Fibroblast of lung (primary cell): ENCODE measurements at regions not wholly inside any gene's neighbourhood (a gene's known extent, or its start where the extent isn't known, plus 50 kb on each side); places are given as distances from the start of the nearest gene placed in this dataset.

Source experiments
- DNase-seq, 2 donors: peaks; one replicate each; pipeline versions ENCODE4 v3.0.0 to v3.0.0-alpha.2; 2010; ENCODE audit warnings: low read depth in 2 of 2
- H2AFZ ChIP-seq: 2 replicates; pipeline ENCODE4 v1.5.1; 2012; ENCODE audit warnings: low read length, control low read depth, inconsistent platforms
- H3K27ac ChIP-seq: 2 replicates; pipeline ENCODE4 v1.5.1; 2011; ENCODE audit warnings: low read length, control low read depth; ENCODE audit not compliant: insufficient read depth
- H3K27me3 ChIP-seq: 2 replicates; pipeline ENCODE4 v1.5.1; 2011; ENCODE audit warnings: mild to moderate bottlenecking, low read length; ENCODE audit not compliant: control insufficient read depth, insufficient read depth
- H3K36me3 ChIP-seq: 2 replicates; pipeline ENCODE4 v1.5.1; 2011; ENCODE audit warnings: low read length; ENCODE audit not compliant: control insufficient read depth, insufficient read depth
- H3K4me1 ChIP-seq: 2 replicates; pipeline ENCODE4 v1.5.1; 2011; ENCODE audit warnings: low read length; ENCODE audit not compliant: control insufficient read depth, insufficient read depth; ENCODE audit errors: extremely low read depth
- H3K4me2 ChIP-seq: 2 replicates; pipeline ENCODE4 v1.5.1; 2011; ENCODE audit warnings: low read length, control low read depth; ENCODE audit not compliant: insufficient read depth; ENCODE audit errors: extremely low read depth
- H3K4me3 ChIP-seq, 4 experiments: fragments of 200-600 bp in 1 of 4; sonication (generic) in 1 of 4; replicated peaks in 1 of 4; 2 replicates each; pipeline ENCODE4 v1.5.1; 2011 to 2016; ENCODE audit warnings: low read length in 4 of 4, low read depth in 3 of 4, mild to moderate bottlenecking in 3 of 4, control low read depth in 2 of 4, inconsistent platforms in 1 of 4, mixed read lengths in 1 of 4; ENCODE audit not compliant: insufficient read depth in 1 of 4; ENCODE audit errors: control extremely low read depth in 1 of 4
- H3K79me2 ChIP-seq: 2 replicates; pipeline ENCODE4 v1.5.1; 2012; ENCODE audit warnings: mild to moderate bottlenecking, low read length, inconsistent platforms; ENCODE audit not compliant: control insufficient read depth, insufficient read depth
- H3K9ac ChIP-seq: 2 replicates; pipeline ENCODE4 v1.5.1; 2011; ENCODE audit warnings: mild to moderate bottlenecking, low read length, control low read depth; ENCODE audit not compliant: insufficient read depth
- H3K9me3 ChIP-seq: 2 replicates; pipeline ENCODE4 v1.5.1; 2012; ENCODE audit warnings: low read depth, low read length; ENCODE audit not compliant: control insufficient read depth, insufficient read depth
- H4K20me1 ChIP-seq: 2 replicates; pipeline ENCODE4 v1.5.1; 2011; ENCODE audit warnings: low read length; ENCODE audit not compliant: control insufficient read depth, insufficient read depth; ENCODE audit errors: extremely low read depth
- EZH2 ChIP-seq: IDR thresholded peaks from 2 replicates; pipeline ENCODE4 v1.5.1; 2012; ENCODE audit warnings: low read length, control low read depth, mild to moderate bottlenecking; ENCODE audit errors: missing control alignments
- TF ChIP-seq, protein P1 (sequence below), 2 donors: IDR thresholded peaks in 1 of 2; conservative IDR thresholded peaks in 1 of 2; 1 replicate in 1 of 2; 2 replicates in 1 of 2; pipeline ENCODE4 v1.5.1; 2011 to 2012; ENCODE audit warnings: low read length in 2 of 2, control low read depth in 1 of 2, inconsistent platforms in 1 of 2, low read depth in 1 of 2, mild to moderate bottlenecking in 1 of 2

DNA sequence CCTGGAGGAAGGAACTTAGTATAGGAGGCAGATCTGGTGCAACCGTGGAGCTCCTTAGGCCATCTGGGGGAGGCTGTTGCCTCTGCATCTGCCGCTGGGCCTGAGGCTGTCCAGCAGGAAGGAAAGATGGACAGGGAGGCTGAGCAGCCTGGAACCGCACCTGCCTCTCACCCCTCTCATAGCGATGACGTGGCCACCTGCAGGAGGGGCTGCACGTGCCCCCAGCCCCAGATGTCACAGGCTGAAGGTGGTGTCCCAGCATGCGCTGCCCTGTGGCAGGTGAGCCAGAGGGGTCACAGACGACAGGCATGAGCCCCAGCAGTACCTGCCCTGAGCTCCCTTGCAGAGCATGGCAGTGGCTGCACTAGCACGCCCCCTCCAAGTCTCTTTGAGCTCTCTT, 283.9 kb downstream of the ACTR3B start:
- Histone ChIP-seq H3K27ac (no peak overlapping the region), H2AFZ (no peak overlapping the region), H3K9ac (no peak overlapping the region), H3K79me2 (no peaks in the 10 kb centered on the region), H3K4me1 (no peaks in the 10 kb centered on the region), H3K36me3 (no peaks in the 10 kb centered on the region), H3K4me2 (no peak overlapping the region), H4K20me1 (no peaks in the 10 kb centered on the region), H3K9me3 (no peaks in the 10 kb centered on the region), H3K27me3 (no peaks in the 10 kb centered on the region), H3K4me3 (no peak overlapping the region)
- DNase-seq: no peak
- no peak for TF ChIP-seq EZH2
- TF ChIP-seq, protein P1, sequence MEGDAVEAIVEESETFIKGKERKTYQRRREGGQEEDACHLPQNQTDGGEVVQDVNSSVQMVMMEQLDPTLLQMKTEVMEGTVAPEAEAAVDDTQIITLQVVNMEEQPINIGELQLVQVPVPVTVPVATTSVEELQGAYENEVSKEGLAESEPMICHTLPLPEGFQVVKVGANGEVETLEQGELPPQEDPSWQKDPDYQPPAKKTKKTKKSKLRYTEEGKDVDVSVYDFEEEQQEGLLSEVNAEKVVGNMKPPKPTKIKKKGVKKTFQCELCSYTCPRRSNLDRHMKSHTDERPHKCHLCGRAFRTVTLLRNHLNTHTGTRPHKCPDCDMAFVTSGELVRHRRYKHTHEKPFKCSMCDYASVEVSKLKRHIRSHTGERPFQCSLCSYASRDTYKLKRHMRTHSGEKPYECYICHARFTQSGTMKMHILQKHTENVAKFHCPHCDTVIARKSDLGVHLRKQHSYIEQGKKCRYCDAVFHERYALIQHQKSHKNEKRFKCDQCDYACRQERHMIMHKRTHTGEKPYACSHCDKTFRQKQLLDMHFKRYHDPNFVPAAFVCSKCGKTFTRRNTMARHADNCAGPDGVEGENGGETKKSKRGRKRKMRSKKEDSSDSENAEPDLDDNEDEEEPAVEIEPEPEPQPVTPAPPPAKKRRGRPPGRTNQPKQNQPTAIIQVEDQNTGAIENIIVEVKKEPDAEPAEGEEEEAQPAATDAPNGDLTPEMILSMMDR (conservative IDR thresholded peaks at IDR 0.05 in 1 of 2, IDR thresholded peaks at IDR 0.05 in 1 of 2; ENCODE audit: low read depth in 1 of 2, low read length in 2 of 2): no peak

DNA sequence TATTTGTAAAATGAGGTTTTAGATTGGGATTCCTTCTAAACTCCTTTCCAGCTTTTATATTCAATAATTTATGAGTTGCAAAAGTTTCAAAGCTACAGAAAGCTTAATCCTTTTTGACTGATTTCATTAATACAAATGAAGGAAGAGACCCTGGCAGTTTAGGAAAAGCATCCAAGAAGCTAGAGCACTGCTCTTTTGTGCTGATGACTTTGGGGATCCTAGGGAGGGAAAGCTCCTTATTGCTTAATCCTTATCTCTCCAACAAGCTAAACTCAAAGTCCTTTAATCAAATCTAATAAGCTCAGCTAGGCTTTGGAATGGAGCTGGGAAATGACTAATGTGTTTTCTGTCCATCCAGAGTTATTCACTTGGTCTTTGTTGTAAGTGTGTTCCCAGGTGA, 285.4 kb downstream of the ACTR3B start:
- no peaks in the 10 kb centered on the region for H3K79me2 ChIP-seq
- H3K27ac ChIP-seq: no peak overlapping the region
- H4K20me1 ChIP-seq: no peaks in the 10 kb centered on the region
- no peaks in the 10 kb centered on the region for H3K4me1 ChIP-seq
- H3K4me2 ChIP-seq: no peak overlapping the region
- no peaks in the 10 kb centered on the region for H3K27me3 ChIP-seq
- H3K9me3 ChIP-seq: no peaks in the 10 kb centered on the region
- no peak overlapping the region for H3K4me3 ChIP-seq
- H3K9ac ChIP-seq: no peak overlapping the region
- no peaks in the 10 kb centered on the region for H3K36me3 ChIP-seq
- H2AFZ ChIP-seq: no peak overlapping the region
- TF ChIP-seq EZH2: no peak
- TF ChIP-seq, protein P1 (conservative IDR thresholded peaks at IDR 0.05 in 1 of 2, IDR thresholded peaks at IDR 0.05 in 1 of 2; ENCODE audit: low read depth in 1 of 2, low read length in 2 of 2): no peak
- DNase-seq: no peak

DNA sequence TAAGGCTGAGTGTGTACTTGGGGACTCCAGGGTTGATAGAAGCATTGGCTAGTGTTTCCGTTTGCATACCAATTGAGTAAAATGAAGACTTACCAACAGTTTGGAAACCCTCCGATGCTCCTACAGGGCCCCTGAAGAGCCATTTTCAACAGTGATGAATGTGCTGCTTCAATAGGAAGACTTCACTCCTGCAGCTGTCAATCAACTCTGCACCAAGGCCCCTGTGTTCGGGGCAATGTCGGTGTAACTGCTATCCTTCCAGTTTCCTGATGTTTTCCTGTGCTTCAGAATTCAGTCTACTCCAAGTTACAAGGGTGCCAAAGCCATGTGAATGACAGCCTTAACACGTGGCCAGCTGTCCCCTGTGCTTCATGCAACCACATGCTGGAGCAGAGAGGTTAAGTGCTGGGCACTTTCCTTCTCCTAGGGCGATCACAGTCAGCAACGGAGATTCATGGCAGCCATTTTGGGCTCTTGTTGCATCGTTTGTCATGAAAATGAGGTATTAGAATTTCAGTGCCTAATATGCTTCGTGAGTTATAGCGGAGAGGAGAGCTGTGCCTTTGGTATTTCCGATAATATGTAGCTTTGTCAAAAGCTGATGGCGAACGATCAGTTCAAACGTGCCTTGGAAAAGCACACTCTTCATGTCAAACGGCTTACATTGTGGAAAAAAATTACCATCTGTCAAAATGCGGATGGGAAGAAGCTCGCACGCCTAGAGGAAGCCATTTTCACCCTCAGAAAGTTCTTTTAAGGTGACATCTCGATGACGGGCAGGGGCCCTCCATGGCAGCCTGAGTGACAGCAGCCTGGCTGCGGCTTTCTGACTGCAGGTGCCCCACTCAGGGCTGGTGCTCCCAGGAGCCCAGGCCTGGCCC, 287.8 kb downstream of the ACTR3B start:
- Histone ChIP-seq H3K9ac (no peak overlapping the region), H3K4me1 (no peaks in the 10 kb centered on the region), H4K20me1 (no peaks in the 10 kb centered on the region), H3K4me3 (no peak overlapping the region), H3K27me3 (no peaks in the 10 kb centered on the region), H3K79me2 (no peaks in the 10 kb centered on the region), H3K4me2 (no peak overlapping the region), H3K36me3 (no peaks in the 10 kb centered on the region), H3K27ac (no peak overlapping the region), H2AFZ (no peak overlapping the region), H3K9me3 (no peaks in the 10 kb centered on the region)
- DNase-seq: no peak
- TF ChIP-seq, protein P1 (conservative IDR thresholded peaks at IDR 0.05 in 1 of 2, IDR thresholded peaks at IDR 0.05 in 1 of 2; ENCODE audit: low read depth in 1 of 2, low read length in 2 of 2): no peak
- no peak for TF ChIP-seq EZH2
